ENCODE measurements at regions not wholly inside any gene's neighbourhood (a gene's known extent, or its start where the extent isn't known, plus 50 kb on each side); places are given as distances from the start of the nearest gene placed in this dataset.

DNA sequence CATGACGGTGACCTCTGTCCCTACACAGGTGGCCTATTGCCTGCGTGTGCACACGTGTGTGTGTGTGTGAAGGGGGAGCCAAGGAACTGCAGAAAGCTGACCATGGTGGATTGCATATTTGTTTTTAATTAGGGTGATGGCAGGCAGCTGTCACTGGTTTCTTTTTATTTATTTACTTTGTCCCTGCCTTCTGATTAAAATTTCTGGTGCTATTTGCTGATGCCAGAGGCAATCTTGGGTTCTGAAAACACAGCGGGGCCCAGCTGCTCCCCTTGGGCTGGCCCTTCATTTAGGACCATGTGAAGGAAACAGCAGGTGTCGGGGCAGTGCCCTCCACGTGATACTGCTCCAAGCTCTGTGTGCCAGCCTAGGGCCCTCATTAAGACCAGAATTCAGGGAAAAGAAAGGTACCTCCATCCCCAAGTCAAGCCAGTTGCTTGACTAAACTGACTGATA is 71.3 kb upstream of the PODXL start:
- no peak for DNase-seq (ENCODE audit: low read depth, low spot score)
- ChIA-PET CTCF (interaction anchor here (0.7 to 3.2 kb wide), 2 partner anchors 13 to 113 kb away, joined by 3 to 10 read pairs; no protein-coding TSS in a partner anchor), POLR2A (no interaction called here)
- no peak for TF ChIP-seq POLR2AphosphoS5 (IDR thresholded peaks at IDR 0.05; ENCODE audit: insufficient read depth, low read depth, low read length)
- no peak for TF ChIP-seq CTCF (IDR thresholded peaks at IDR 0.05; ENCODE audit: extremely low read depth in 1 of 2, insufficient read depth in 1 of 2, low read depth in 1 of 2, low read length in 2 of 2)
- no peak for TF ChIP-seq GATA2 (IDR thresholded peaks at IDR 0.05; ENCODE audit: insufficient read depth, insufficient read length, low read depth, low read length)
- TF ChIP-seq EZH2 (IDR thresholded peaks at IDR 0.05; ENCODE audit: borderline replicate concordance, low read depth, low read length, severe bottlenecking): no peak
- TF ChIP-seq MYC (IDR thresholded peaks at IDR 0.05; ENCODE audit: low read depth, low read length): no peak
- Histone ChIP-seq H3K4me2 (ENCODE audit: insufficient read depth, low read length) (no peak overlapping the region), H3K79me2 (ENCODE audit: control insufficient read depth, insufficient read depth, low read length) (no peaks in the 10 kb centered on the region), H3K27ac (ENCODE audit: insufficient read depth, low read depth, low read length) (no peak overlapping the region), H3K4me3 (replicated peaks in 1 of 3; ENCODE audit: insufficient read depth in 1 of 3, low read depth in 1 of 3, low read length in 3 of 3) (no peak overlapping the region), H3K9me3 (replicated peaks; ENCODE audit: control insufficient read depth, insufficient read depth, low read length) (no peaks in the 10 kb centered on the region), H3K9ac (replicated peaks; ENCODE audit: extremely low read depth, insufficient read depth, low read length) (no peak overlapping the region), H3K36me3 (ENCODE audit: control insufficient read depth in 2 of 2, extremely low read depth in 1 of 2, insufficient read depth in 2 of 2, low read length in 2 of 2) (no peaks in the 10 kb centered on the region), H3K4me1 (ENCODE audit: control insufficient read depth, extremely low read depth, insufficient read depth, low read length) (peaks cover 63% of the 10 kb centered on the region), H3K27me3 (ENCODE audit: control insufficient read depth in 2 of 2, insufficient read depth in 2 of 2, low read length in 2 of 2) (no peaks in the 10 kb centered on the region), H4K20me1 (replicated peaks; ENCODE audit: control insufficient read depth, extremely low read depth, insufficient read depth, low read length) (no peaks in the 10 kb centered on the region), H2AFZ (ENCODE audit: low read depth, low read length) (no peak overlapping the region), H3K9me1 (replicated peaks; ENCODE audit: control insufficient read depth, extremely low read depth, insufficient read depth, low read length) (no peaks in the 10 kb centered on the region)
- FAIRE-seq: no peak
- dilution Hi-C loops (cut with MboI; ENCODE audit: extremely low pct_ligation_motif_present, low sequenced_read_pairs) (no loop called here), intact Hi-C loops (cut with micrococcal nuclease) (loop anchor here (10.0 kb wide), 2 partner anchors 113 to 523 kb away; no protein-coding TSS in a partner anchor)
- no TSS peak for BruUV-seq (replicated peaks)

DNA sequence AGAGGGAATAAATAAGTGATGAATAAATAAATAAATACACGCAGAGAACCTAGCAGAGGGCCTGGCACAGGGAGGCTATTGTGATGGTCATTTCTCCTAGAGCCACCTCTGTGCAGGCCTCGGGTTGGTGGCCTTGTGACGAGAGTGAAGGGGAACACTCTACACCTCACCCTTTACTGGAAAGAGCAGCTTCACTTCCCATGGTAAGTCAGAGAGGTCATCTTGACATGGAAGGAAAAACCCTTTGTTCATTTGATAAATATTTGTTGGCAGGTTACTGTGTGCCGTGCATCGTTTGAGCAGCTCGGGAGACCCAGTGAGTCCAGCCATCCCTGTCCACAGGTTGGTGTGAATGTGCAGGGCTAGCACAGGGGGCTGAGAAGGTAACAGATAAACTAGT is 70.2 kb upstream of the PODXL start:
- Histone ChIP-seq H2AFZ (ENCODE audit: low read depth, low read length) (no peak overlapping the region), H3K79me2 (ENCODE audit: control insufficient read depth, insufficient read depth, low read length) (no peaks in the 10 kb centered on the region), H3K4me3 (replicated peaks in 1 of 3; ENCODE audit: insufficient read depth in 1 of 3, low read depth in 1 of 3, low read length in 3 of 3) (no peak overlapping the region), H3K36me3 (ENCODE audit: control insufficient read depth in 2 of 2, extremely low read depth in 1 of 2, insufficient read depth in 2 of 2, low read length in 2 of 2) (no peaks in the 10 kb centered on the region), H4K20me1 (replicated peaks; ENCODE audit: control insufficient read depth, extremely low read depth, insufficient read depth, low read length) (no peaks in the 10 kb centered on the region), H3K9me1 (replicated peaks; ENCODE audit: control insufficient read depth, extremely low read depth, insufficient read depth, low read length) (no peaks in the 10 kb centered on the region), H3K4me2 (ENCODE audit: insufficient read depth, low read length) (no peak overlapping the region), H3K27ac (ENCODE audit: insufficient read depth, low read depth, low read length) (peak overlapping the region; percentile 96), H3K27me3 (ENCODE audit: control insufficient read depth in 2 of 2, insufficient read depth in 2 of 2, low read length in 2 of 2) (no peaks in the 10 kb centered on the region), H3K9ac (replicated peaks; ENCODE audit: extremely low read depth, insufficient read depth, low read length) (no peak overlapping the region), H3K4me1 (ENCODE audit: control insufficient read depth, extremely low read depth, insufficient read depth, low read length) (peaks cover 66% of the 10 kb centered on the region), H3K9me3 (replicated peaks; ENCODE audit: control insufficient read depth, insufficient read depth, low read length) (no peaks in the 10 kb centered on the region)
- DNase-seq (ENCODE audit: low read depth, low spot score): no peak
- no TSS peak for BruUV-seq (replicated peaks)
- POLR2A ChIA-PET: no interaction called here
- TF ChIP-seq, protein P1, sequence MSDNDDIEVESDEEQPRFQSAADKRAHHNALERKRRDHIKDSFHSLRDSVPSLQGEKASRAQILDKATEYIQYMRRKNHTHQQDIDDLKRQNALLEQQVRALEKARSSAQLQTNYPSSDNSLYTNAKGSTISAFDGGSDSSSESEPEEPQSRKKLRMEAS (IDR thresholded peaks at IDR 0.05; ENCODE audit: insufficient read depth, insufficient read length): no peak
- no peak for TF ChIP-seq POLR2A (IDR thresholded peaks at IDR 0.05; ENCODE audit: low read depth, low read length)
- FAIRE-seq: no peak
- CTCF ChIA-PET: interaction anchor here (1.2 to 3.2 kb wide), 9 partner anchors 16 to 112 kb away, joined by 3 to 12 read pairs (median 7); no protein-coding TSS in a partner anchor
- intact Hi-C loops (cut with micrococcal nuclease): loop anchor here (10.0 kb wide), 2 partner anchors 112 to 522 kb away; no protein-coding TSS in a partner anchor
- dilution Hi-C loops (cut with MboI; ENCODE audit: extremely low pct_ligation_motif_present, low sequenced_read_pairs): no loop called here
